H1 (cell line): ENCODE measurements at regions not wholly inside any gene's neighbourhood (a gene's known extent, or its start where the extent isn't known, plus 50 kb on each side); places are given as distances from the start of the nearest gene placed in this dataset.

Source experiments
- HDAC2 ChIP-seq, 2 experiments: fragments of 300-600 bp in 1 of 2; sonication (generic) in 1 of 2; IDR thresholded peaks; 2 replicates each; pipeline ENCODE4 v1.6.1; 2011 to 2012; ENCODE audit warnings: low read depth in 2 of 2, low read length in 2 of 2, mild to moderate bottlenecking in 2 of 2, moderate library complexity in 2 of 2, borderline replicate concordance in 1 of 2, inconsistent platforms in 1 of 2
- MAFK ChIP-seq: IDR thresholded peaks from 2 replicates; pipeline ENCODE4 v1.6.1; 2012; ENCODE audit warnings: low read depth, mild to moderate bottlenecking, improper control_type of control experiment, low read length
- TAF7 ChIP-seq: optimal IDR thresholded peaks from 2 replicates; pipeline ENCODE3; 2011; ENCODE audit warnings: low read depth, mild to moderate bottlenecking, inconsistent platforms, low read length, moderate library complexity, borderline replicate concordance
- TF ChIP-seq, protein P1 (sequence below), 3 experiments: IDR thresholded peaks; 1 replicate in 2 of 3; 2 replicates in 1 of 3; pipeline versions ENCODE4 v1.5.1 to v1.6.1; 2011; ENCODE audit warnings: low read length in 3 of 3, mild to moderate bottlenecking in 3 of 3, inconsistent platforms in 2 of 3, low read depth in 1 of 3, moderate library complexity in 1 of 3; ENCODE audit not compliant: insufficient read depth in 1 of 3; ENCODE audit errors: control extremely low read depth in 1 of 3

DNA sequence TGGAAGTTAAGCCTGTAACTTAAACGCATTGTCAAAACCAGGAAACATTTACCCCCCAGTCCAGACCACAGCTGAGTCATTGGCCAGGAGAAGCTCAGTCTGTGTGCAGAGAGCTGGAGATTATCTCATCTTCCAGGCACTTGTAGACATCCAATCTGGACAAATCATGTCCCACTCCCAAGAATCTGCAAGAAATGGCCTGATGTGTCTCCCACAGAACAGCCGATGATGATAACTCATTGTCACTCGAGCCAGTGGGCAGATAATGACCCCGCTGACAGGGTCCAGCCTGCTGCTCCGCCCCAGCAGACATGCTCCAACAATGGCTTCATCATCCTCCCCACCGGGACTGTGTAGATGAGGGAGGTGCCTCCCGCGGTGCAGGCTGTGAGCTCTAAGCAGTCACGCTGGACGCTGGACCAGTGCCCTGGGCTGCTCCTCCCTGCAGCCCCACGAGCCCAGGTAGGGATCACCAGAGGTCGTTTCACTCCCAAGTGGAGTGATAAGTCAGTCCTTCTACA, 322.5 kb downstream of the C16orf95 start (continued):
- TF ChIP-seq HDAC2 (IDR thresholded peaks at IDR 0.05; ENCODE audit: borderline replicate concordance in 1 of 2, low read depth in 2 of 2, low read length in 2 of 2) (no peak), TAF7 (no peak), MAFK (no peak)
- TF ChIP-seq, protein P1, sequence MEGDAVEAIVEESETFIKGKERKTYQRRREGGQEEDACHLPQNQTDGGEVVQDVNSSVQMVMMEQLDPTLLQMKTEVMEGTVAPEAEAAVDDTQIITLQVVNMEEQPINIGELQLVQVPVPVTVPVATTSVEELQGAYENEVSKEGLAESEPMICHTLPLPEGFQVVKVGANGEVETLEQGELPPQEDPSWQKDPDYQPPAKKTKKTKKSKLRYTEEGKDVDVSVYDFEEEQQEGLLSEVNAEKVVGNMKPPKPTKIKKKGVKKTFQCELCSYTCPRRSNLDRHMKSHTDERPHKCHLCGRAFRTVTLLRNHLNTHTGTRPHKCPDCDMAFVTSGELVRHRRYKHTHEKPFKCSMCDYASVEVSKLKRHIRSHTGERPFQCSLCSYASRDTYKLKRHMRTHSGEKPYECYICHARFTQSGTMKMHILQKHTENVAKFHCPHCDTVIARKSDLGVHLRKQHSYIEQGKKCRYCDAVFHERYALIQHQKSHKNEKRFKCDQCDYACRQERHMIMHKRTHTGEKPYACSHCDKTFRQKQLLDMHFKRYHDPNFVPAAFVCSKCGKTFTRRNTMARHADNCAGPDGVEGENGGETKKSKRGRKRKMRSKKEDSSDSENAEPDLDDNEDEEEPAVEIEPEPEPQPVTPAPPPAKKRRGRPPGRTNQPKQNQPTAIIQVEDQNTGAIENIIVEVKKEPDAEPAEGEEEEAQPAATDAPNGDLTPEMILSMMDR (IDR thresholded peaks at IDR 0.05; ENCODE audit: control extremely low read depth in 1 of 3, insufficient read depth in 1 of 3, low read depth in 1 of 3, low read length in 3 of 3), result no peak
